H1 (cell line): ENCODE measurements at regions not wholly inside any gene's neighbourhood (a gene's known extent, or its start where the extent isn't known, plus 50 kb on each side); places are given as distances from the start of the nearest gene placed in this dataset.

Experiments
- CTCF ChIA-PET: fragments of 300-600 bp; sonication (Branson Sonifier 250); formaldehyde crosslinking; loops from one replicate; lab custom pipeline; 2021; ENCODE audit not compliant: partially characterized antibody; lab: Charles Lee
- POLR2A ChIA-PET: fragments of 300-600 bp; sonication (Branson Sonifier 250); formaldehyde crosslinking; loops from one replicate; lab custom pipeline; 2021; ENCODE audit warnings: inconsistent platforms; ENCODE audit not compliant: partially characterized antibody; lab: Charles Lee
- DNase-seq, 2 experiments: peaks; one replicate each; pipeline versions ENCODE4 v3.0.0 to v3.0.0-alpha.2; 2010 to 2022; ENCODE audit warnings: low spot score in 2 of 2, low read depth in 1 of 2, mixed read lengths in 1 of 2
- FAIRE-seq: peaks from 2 replicates; lab custom pipeline; 2011; peaks lifted over from hg19 to GRCh38; lab: Jason Lieb, UNC
- H2AFZ ChIP-seq: 2 replicates; pipeline ENCODE4 v1.8.1; 2012; ENCODE audit warnings: low read length, inconsistent platforms
- H2AK5ac ChIP-seq: 2 replicates; pipeline ENCODE4 v1.6.1; 2013; ENCODE audit warnings: low read depth, low read length
- H2BK120ac ChIP-seq: replicated peaks from 2 replicates; pipeline ENCODE3; 2013; ENCODE audit warnings: low read depth, low read length, inconsistent platforms
- H2BK12ac ChIP-seq: 2 replicates; pipeline ENCODE4 v1.6.1; 2013; ENCODE audit warnings: low read depth, low read length
- H2BK15ac ChIP-seq: 2 replicates; pipeline ENCODE4 v1.6.1; 2013; ENCODE audit warnings: low read length
- H2BK20ac ChIP-seq: 2 replicates; pipeline ENCODE4 v1.6.1; 2013; ENCODE audit warnings: low read length
- H2BK5ac ChIP-seq: 2 replicates; pipeline ENCODE4 v1.6.1; 2013; ENCODE audit warnings: low read depth, low read length
- H3K14ac ChIP-seq: 2 replicates; pipeline ENCODE4 v1.6.1; 2013; ENCODE audit warnings: inconsistent platforms; ENCODE audit not compliant: insufficient read length
- H3K18ac ChIP-seq: 2 replicates; pipeline ENCODE4 v1.6.1; 2013; ENCODE audit warnings: low read length; ENCODE audit errors: extremely low read depth
- H3K23ac ChIP-seq: 2 replicates; pipeline ENCODE4 v1.6.1; 2013; ENCODE audit warnings: inconsistent platforms; ENCODE audit not compliant: insufficient read length
- H3K23me2 ChIP-seq: 2 replicates; pipeline ENCODE4 v1.6.1; 2013; ENCODE audit warnings: low read depth, low read length
- H3K27ac ChIP-seq: 2 replicates; pipeline ENCODE4 v1.6.1; 2011; ENCODE audit warnings: low read depth, low read length, inconsistent platforms
- H3K27me3 ChIP-seq, 4 experiments: replicated peaks in 1 of 4; 1 replicate in 1 of 4; 2 replicates in 3 of 4; pipeline versions ENCODE4 v1.6.1 to v1.8.1; 2011 to 2013; ENCODE audit warnings: low read length in 3 of 4, mild to moderate bottlenecking in 3 of 4, inconsistent platforms in 2 of 4, mixed read lengths in 2 of 4, moderate library complexity in 1 of 4; ENCODE audit not compliant: control insufficient read depth in 3 of 4, insufficient read depth in 3 of 4; ENCODE audit errors: extremely low read depth in 1 of 4
- H3K36me3 ChIP-seq, 4 experiments: 2 replicates each; pipeline versions ENCODE4 v1.6.1 to v1.8.1; 2011 to 2013; ENCODE audit warnings: mild to moderate bottlenecking in 4 of 4, low read length in 3 of 4, moderate library complexity in 2 of 4, control low read depth in 1 of 4, inconsistent platforms in 1 of 4; ENCODE audit not compliant: insufficient read depth in 4 of 4, control insufficient read depth in 2 of 4
- H3K4ac ChIP-seq: replicated peaks from 2 replicates; pipeline ENCODE3; 2013; ENCODE audit warnings: low read length, low read depth, mixed read lengths, inconsistent platforms; ENCODE audit not compliant: insufficient read length
- H3K4me1 ChIP-seq, 4 experiments: replicated peaks in 1 of 4; 1 replicate in 1 of 4; 2 replicates in 3 of 4; pipeline versions ENCODE4 v1.6.1 to v1.8.1; 2011 to 2013; ENCODE audit warnings: low read length in 3 of 4, inconsistent platforms in 2 of 4, mixed read lengths in 1 of 4; ENCODE audit not compliant: insufficient read depth in 4 of 4, control insufficient read depth in 3 of 4
- H3K4me2 ChIP-seq, 2 experiments: 2 replicates each; pipeline versions ENCODE4 v1.6.1 to v1.8.1; 2011 to 2013; ENCODE audit warnings: low read depth in 2 of 2, low read length in 2 of 2, control low read depth in 1 of 2, inconsistent platforms in 1 of 2, mild to moderate bottlenecking in 1 of 2; ENCODE audit not compliant: insufficient read depth in 1 of 2
- H3K4me3 ChIP-seq, 4 experiments: fragments of 200-600, 300-600 bp in 1 of 4; sonication (generic), shearing (Covaris generic), sonication (Bioruptor Twin) in 1 of 4; 2 replicates each; pipeline versions ENCODE4 v1.5.1 to v1.8.1; 2011 to 2016; ENCODE audit warnings: low read length in 4 of 4, low read depth in 3 of 4, control low read depth in 2 of 4, inconsistent platforms in 2 of 4, mild to moderate bottlenecking in 2 of 4, mixed read lengths in 1 of 4, moderate library complexity in 1 of 4; ENCODE audit not compliant: insufficient read depth in 2 of 4; ENCODE audit errors: extremely low read depth in 1 of 4
- H3K56ac ChIP-seq: replicated peaks from 2 replicates; pipeline ENCODE3; 2013; ENCODE audit warnings: low read depth, mild to moderate bottlenecking, mixed read lengths, low read length, inconsistent platforms; ENCODE audit not compliant: insufficient read length
- H3K79me1 ChIP-seq: 2 replicates; pipeline ENCODE4 v1.6.1; 2013; ENCODE audit warnings: low read depth, low read length, control low read depth
- H3K79me2 ChIP-seq, 2 experiments: 2 replicates each; pipeline versions ENCODE4 v1.6.1 to v1.8.1; 2012 to 2013; ENCODE audit warnings: low read length in 2 of 2, mild to moderate bottlenecking in 2 of 2, inconsistent platforms in 1 of 2; ENCODE audit not compliant: insufficient read depth in 2 of 2, control insufficient read depth in 1 of 2
- H3K9ac ChIP-seq, 4 experiments: replicated peaks in 1 of 4; 1 replicate in 1 of 4; 2 replicates in 3 of 4; pipeline versions ENCODE4 v1.6.1 to v1.8.1; 2011 to 2013; ENCODE audit warnings: low read depth in 3 of 4, low read length in 3 of 4, control low read depth in 2 of 4, mild to moderate bottlenecking in 2 of 4, moderate library complexity in 2 of 4, inconsistent platforms in 1 of 4; ENCODE audit errors: extremely low read depth in 1 of 4
- H3K9me3 ChIP-seq, 2 experiments: 2 replicates each; pipeline versions ENCODE4 v1.6.1 to v1.8.1; 2012 to 2013; ENCODE audit warnings: mild to moderate bottlenecking in 2 of 2, moderate library complexity in 2 of 2, control low read depth in 1 of 2, inconsistent platforms in 1 of 2, low read depth in 1 of 2, low read length in 1 of 2, mixed read lengths in 1 of 2; ENCODE audit not compliant: insufficient read depth in 2 of 2
- H4K20me1 ChIP-seq, 2 experiments: replicated peaks in 1 of 2; 2 replicates each; pipeline versions ENCODE3 to v1.8.1; 2011 to 2013; ENCODE audit warnings: inconsistent platforms in 2 of 2, low read length in 2 of 2, mild to moderate bottlenecking in 1 of 2; ENCODE audit not compliant: insufficient read depth in 2 of 2, control insufficient read depth in 1 of 2
- H4K5ac ChIP-seq: 2 replicates; pipeline ENCODE4 v1.6.1; 2013; ENCODE audit warnings: low read length, low read depth, mixed read lengths, inconsistent platforms; ENCODE audit not compliant: insufficient read length
- H4K8ac ChIP-seq: 2 replicates; pipeline ENCODE4 v1.8.0; 2013; ENCODE audit warnings: mild to moderate bottlenecking, moderate library complexity, low read length, inconsistent platforms; ENCODE audit not compliant: insufficient read depth; ENCODE audit errors: extremely low read depth
- H4K91ac ChIP-seq: replicated peaks from 2 replicates; pipeline ENCODE3; 2013; ENCODE audit warnings: low read length, mixed read lengths, inconsistent platforms; ENCODE audit not compliant: insufficient read length
- BACH1 ChIP-seq: IDR thresholded peaks from 2 replicates; pipeline ENCODE4 v1.6.1; 2012; ENCODE audit warnings: low read length, improper control_type of control experiment
- CEBPB ChIP-seq: IDR thresholded peaks from 2 replicates; pipeline ENCODE4 v1.6.1; 2012; ENCODE audit warnings: low read depth, low read length
- CREB1 ChIP-seq: IDR thresholded peaks from 2 replicates; pipeline ENCODE4 v1.6.1; 2012; ENCODE audit warnings: inconsistent platforms
- GTF2F1 ChIP-seq: IDR thresholded peaks from 2 replicates; pipeline ENCODE4 v1.6.1; 2012; ENCODE audit warnings: low read depth, low read length, improper control_type of control experiment, borderline replicate concordance
- HDAC6 ChIP-seq: IDR thresholded peaks from one replicate; pipeline ENCODE4 v1.7.1; 2012; ENCODE audit warnings: low read depth, mild to moderate bottlenecking, inconsistent platforms, low read length, moderate library complexity
- JUND ChIP-seq: IDR thresholded peaks from 2 replicates; pipeline ENCODE4 v1.6.1; 2011; ENCODE audit warnings: mild to moderate bottlenecking, improper control_type of control experiment, low read length
- MAFK ChIP-seq: IDR thresholded peaks from 2 replicates; pipeline ENCODE4 v1.6.1; 2012; ENCODE audit warnings: low read depth, mild to moderate bottlenecking, improper control_type of control experiment, low read length
- PHF8 ChIP-seq: fragments of 200-600 bp; sonication (generic); conservative IDR thresholded peaks from 2 replicates; pipeline ENCODE4 v1.7.1; 2012; ENCODE audit warnings: low read depth, mild to moderate bottlenecking, inconsistent platforms, low read length, moderate library complexity
- POLR2A ChIP-seq, 2 experiments: IDR thresholded peaks; 1 replicate in 1 of 2; 2 replicates in 1 of 2; pipeline ENCODE4 v1.6.1; 2011; ENCODE audit warnings: low read depth in 2 of 2, low read length in 2 of 2, mild to moderate bottlenecking in 2 of 2; ENCODE audit errors: control extremely low read depth in 1 of 2
- RNF2 ChIP-seq: fragments of 200-900, 300-1000 bp; sonication (generic); IDR thresholded peaks from 2 replicates; pipeline ENCODE4 v1.7.1; 2016; ENCODE audit warnings: borderline replicate concordance, low read depth, mild to moderate bottlenecking, antibody characterized with exemption, low read length; ENCODE audit not compliant: poor library complexity, severe bottlenecking; ENCODE audit errors: missing control alignments
- SIRT6 ChIP-seq: IDR thresholded peaks from one replicate; pipeline ENCODE4 v1.7.1; 2012; ENCODE audit warnings: low read length, inconsistent platforms
- SIX5 ChIP-seq: IDR thresholded peaks from 2 replicates; pipeline ENCODE4 v1.6.1; 2011; ENCODE audit warnings: mild to moderate bottlenecking, low read depth, low read length
- SP1 ChIP-seq: IDR thresholded peaks from 2 replicates; pipeline ENCODE4 v1.6.1; 2011; ENCODE audit warnings: low read depth, low read length
- WGBS, 2 experiments: shearing (Covaris generic) in 1 of 2; methylation state at CpG; one replicate each; pipeline versions ENCODE4 v1.1.6 to v1.1.7; 2013 to 2015; ENCODE audit warnings: low lambda C conversion rate in 2 of 2, mixed read lengths in 2 of 2, inconsistent platforms in 1 of 2, low coverage in 1 of 2, missing lambda C conversion rate in 1 of 2; ENCODE audit not compliant: insufficient replicate concordance in 2 of 2, insufficient coverage in 1 of 2, insufficient read length in 1 of 2; ENCODE audit errors: extremely low coverage in 1 of 2, missing lambda C conversion rate in 1 of 2; 5-methylcytosine and 5-hydroxymethylcytosine counted together

- FAIRE-seq (no peak), DNase-seq (no peak)
- Histone ChIP-seq H3K4me3 (no peak overlapping the region), H3K27me3 (no peaks in the 10 kb centered on the region), H4K8ac (no peak overlapping the region), H2BK20ac (no peak overlapping the region), H3K36me3 (no peaks in the 10 kb centered on the region), H3K23me2 (no peaks in the 10 kb centered on the region), H3K79me2 (no peaks in the 10 kb centered on the region), H3K79me1 (no peaks in the 10 kb centered on the region), H2AFZ (no peak overlapping the region), H2BK15ac (no peak overlapping the region), H2BK12ac (no peak overlapping the region), H2BK5ac (no peak overlapping the region), H3K23ac (no peak overlapping the region), H3K4me1 (no peaks in the 10 kb centered on the region), H3K4me2 (no peak overlapping the region), H3K18ac (no peak overlapping the region), H4K91ac (no peak overlapping the region), H4K5ac (no peak overlapping the region), H2AK5ac (no peak overlapping the region), H3K56ac (no peak overlapping the region), H3K4ac (no peak overlapping the region), H4K20me1 (no peaks in the 10 kb centered on the region), H3K14ac (no peak overlapping the region), H2BK120ac (no peak overlapping the region), H3K9me3 (no peaks in the 10 kb centered on the region), H3K27ac (no peak overlapping the region), H3K9ac (no peak overlapping the region)
- ChIA-PET CTCF (no interaction called here), POLR2A (no interaction called here)
- TF ChIP-seq MAFK, result no peak
- no peak for TF ChIP-seq CREB1
- TF ChIP-seq JUND, result no peak
- no peak for TF ChIP-seq POLR2A (IDR thresholded peaks at IDR 0.05; ENCODE audit: control extremely low read depth in 1 of 2, low read depth in 2 of 2, low read length in 2 of 2)
- no peak for TF ChIP-seq HDAC6
- TF ChIP-seq SIX5, result no peak
- TF ChIP-seq SP1, result no peak
- TF ChIP-seq CEBPB, result no peak
- TF ChIP-seq PHF8, result no peak
- no peak for TF ChIP-seq SIRT6
- no peak for TF ChIP-seq BACH1
- no peak for TF ChIP-seq GTF2F1
- no peak for TF ChIP-seq RNF2
- 88% methylated on average over 6 of the region's 10 CpGs; no CpG with 5 or more reads in 1 of the 2 experiments for WGBS, 2 experiments
Observed at GRCh38 chrX:82029571-82030218, 827.8 kb downstream of the SH3BGRL start.
